H1 (cell line): ENCODE measurements at regions not wholly inside any gene's neighbourhood (a gene's known extent, or its start where the extent isn't known, plus 50 kb on each side); places are given as distances from the start of the nearest gene placed in this dataset.

Experiments used
- CTCF ChIA-PET: fragments of 300-600 bp; sonication (Branson Sonifier 250); formaldehyde crosslinking; loops from one replicate; lab custom pipeline; 2021; ENCODE audit not compliant: partially characterized antibody; lab: Charles Lee
- POLR2A ChIA-PET: fragments of 300-600 bp; sonication (Branson Sonifier 250); formaldehyde crosslinking; loops from one replicate; lab custom pipeline; 2021; ENCODE audit warnings: inconsistent platforms; ENCODE audit not compliant: partially characterized antibody; lab: Charles Lee
- DNase-seq, 2 experiments: peaks; one replicate each; pipeline versions ENCODE4 v3.0.0 to v3.0.0-alpha.2; 2010 to 2022; ENCODE audit warnings: low spot score in 2 of 2, low read depth in 1 of 2, mixed read lengths in 1 of 2
- FAIRE-seq: peaks from 2 replicates; lab custom pipeline; 2011; peaks lifted over from hg19 to GRCh38; lab: Jason Lieb, UNC
- H2AFZ ChIP-seq: 2 replicates; pipeline ENCODE4 v1.8.1; 2012; ENCODE audit warnings: low read length, inconsistent platforms
- H2AK5ac ChIP-seq: 2 replicates; pipeline ENCODE4 v1.6.1; 2013; ENCODE audit warnings: low read depth, low read length
- H2BK120ac ChIP-seq: replicated peaks from 2 replicates; pipeline ENCODE3; 2013; ENCODE audit warnings: low read depth, low read length, inconsistent platforms
- H2BK12ac ChIP-seq: 2 replicates; pipeline ENCODE4 v1.6.1; 2013; ENCODE audit warnings: low read depth, low read length
- H2BK15ac ChIP-seq: 2 replicates; pipeline ENCODE4 v1.6.1; 2013; ENCODE audit warnings: low read length
- H2BK20ac ChIP-seq: 2 replicates; pipeline ENCODE4 v1.6.1; 2013; ENCODE audit warnings: low read length
- H2BK5ac ChIP-seq: 2 replicates; pipeline ENCODE4 v1.6.1; 2013; ENCODE audit warnings: low read depth, low read length
- H3K14ac ChIP-seq: 2 replicates; pipeline ENCODE4 v1.6.1; 2013; ENCODE audit warnings: inconsistent platforms; ENCODE audit not compliant: insufficient read length
- H3K18ac ChIP-seq: 2 replicates; pipeline ENCODE4 v1.6.1; 2013; ENCODE audit warnings: low read length; ENCODE audit errors: extremely low read depth
- H3K23ac ChIP-seq: 2 replicates; pipeline ENCODE4 v1.6.1; 2013; ENCODE audit warnings: inconsistent platforms; ENCODE audit not compliant: insufficient read length
- H3K23me2 ChIP-seq: 2 replicates; pipeline ENCODE4 v1.6.1; 2013; ENCODE audit warnings: low read depth, low read length
- H3K27ac ChIP-seq: 2 replicates; pipeline ENCODE4 v1.6.1; 2011; ENCODE audit warnings: low read depth, low read length, inconsistent platforms
- H3K27me3 ChIP-seq, 4 experiments: replicated peaks in 1 of 4; 1 replicate in 1 of 4; 2 replicates in 3 of 4; pipeline versions ENCODE4 v1.6.1 to v1.8.1; 2011 to 2013; ENCODE audit warnings: low read length in 3 of 4, mild to moderate bottlenecking in 3 of 4, inconsistent platforms in 2 of 4, mixed read lengths in 2 of 4, moderate library complexity in 1 of 4; ENCODE audit not compliant: control insufficient read depth in 3 of 4, insufficient read depth in 3 of 4; ENCODE audit errors: extremely low read depth in 1 of 4
- H3K36me3 ChIP-seq, 4 experiments: 2 replicates each; pipeline versions ENCODE4 v1.6.1 to v1.8.1; 2011 to 2013; ENCODE audit warnings: mild to moderate bottlenecking in 4 of 4, low read length in 3 of 4, moderate library complexity in 2 of 4, control low read depth in 1 of 4, inconsistent platforms in 1 of 4; ENCODE audit not compliant: insufficient read depth in 4 of 4, control insufficient read depth in 2 of 4
- H3K4ac ChIP-seq: replicated peaks from 2 replicates; pipeline ENCODE3; 2013; ENCODE audit warnings: low read length, low read depth, mixed read lengths, inconsistent platforms; ENCODE audit not compliant: insufficient read length
- H3K4me1 ChIP-seq, 4 experiments: replicated peaks in 1 of 4; 1 replicate in 1 of 4; 2 replicates in 3 of 4; pipeline versions ENCODE4 v1.6.1 to v1.8.1; 2011 to 2013; ENCODE audit warnings: low read length in 3 of 4, inconsistent platforms in 2 of 4, mixed read lengths in 1 of 4; ENCODE audit not compliant: insufficient read depth in 4 of 4, control insufficient read depth in 3 of 4
- H3K4me2 ChIP-seq, 2 experiments: 2 replicates each; pipeline versions ENCODE4 v1.6.1 to v1.8.1; 2011 to 2013; ENCODE audit warnings: low read depth in 2 of 2, low read length in 2 of 2, control low read depth in 1 of 2, inconsistent platforms in 1 of 2, mild to moderate bottlenecking in 1 of 2; ENCODE audit not compliant: insufficient read depth in 1 of 2
- H3K4me3 ChIP-seq, 4 experiments: fragments of 200-600, 300-600 bp in 1 of 4; sonication (generic), shearing (Covaris generic), sonication (Bioruptor Twin) in 1 of 4; 2 replicates each; pipeline versions ENCODE4 v1.5.1 to v1.8.1; 2011 to 2016; ENCODE audit warnings: low read length in 4 of 4, low read depth in 3 of 4, control low read depth in 2 of 4, inconsistent platforms in 2 of 4, mild to moderate bottlenecking in 2 of 4, mixed read lengths in 1 of 4, moderate library complexity in 1 of 4; ENCODE audit not compliant: insufficient read depth in 2 of 4; ENCODE audit errors: extremely low read depth in 1 of 4
- H3K56ac ChIP-seq: replicated peaks from 2 replicates; pipeline ENCODE3; 2013; ENCODE audit warnings: low read depth, mild to moderate bottlenecking, mixed read lengths, low read length, inconsistent platforms; ENCODE audit not compliant: insufficient read length
- H3K79me1 ChIP-seq: 2 replicates; pipeline ENCODE4 v1.6.1; 2013; ENCODE audit warnings: low read depth, low read length, control low read depth
- H3K79me2 ChIP-seq, 2 experiments: 2 replicates each; pipeline versions ENCODE4 v1.6.1 to v1.8.1; 2012 to 2013; ENCODE audit warnings: low read length in 2 of 2, mild to moderate bottlenecking in 2 of 2, inconsistent platforms in 1 of 2; ENCODE audit not compliant: insufficient read depth in 2 of 2, control insufficient read depth in 1 of 2
- H3K9ac ChIP-seq, 4 experiments: replicated peaks in 1 of 4; 1 replicate in 1 of 4; 2 replicates in 3 of 4; pipeline versions ENCODE4 v1.6.1 to v1.8.1; 2011 to 2013; ENCODE audit warnings: low read depth in 3 of 4, low read length in 3 of 4, control low read depth in 2 of 4, mild to moderate bottlenecking in 2 of 4, moderate library complexity in 2 of 4, inconsistent platforms in 1 of 4; ENCODE audit errors: extremely low read depth in 1 of 4
- H3K9me3 ChIP-seq, 2 experiments: 2 replicates each; pipeline versions ENCODE4 v1.6.1 to v1.8.1; 2012 to 2013; ENCODE audit warnings: mild to moderate bottlenecking in 2 of 2, moderate library complexity in 2 of 2, control low read depth in 1 of 2, inconsistent platforms in 1 of 2, low read depth in 1 of 2, low read length in 1 of 2, mixed read lengths in 1 of 2; ENCODE audit not compliant: insufficient read depth in 2 of 2
- H4K20me1 ChIP-seq, 2 experiments: replicated peaks in 1 of 2; 2 replicates each; pipeline versions ENCODE3 to v1.8.1; 2011 to 2013; ENCODE audit warnings: inconsistent platforms in 2 of 2, low read length in 2 of 2, mild to moderate bottlenecking in 1 of 2; ENCODE audit not compliant: insufficient read depth in 2 of 2, control insufficient read depth in 1 of 2
- H4K5ac ChIP-seq: 2 replicates; pipeline ENCODE4 v1.6.1; 2013; ENCODE audit warnings: low read length, low read depth, mixed read lengths, inconsistent platforms; ENCODE audit not compliant: insufficient read length
- H4K8ac ChIP-seq: 2 replicates; pipeline ENCODE4 v1.8.0; 2013; ENCODE audit warnings: mild to moderate bottlenecking, moderate library complexity, low read length, inconsistent platforms; ENCODE audit not compliant: insufficient read depth; ENCODE audit errors: extremely low read depth
- H4K91ac ChIP-seq: replicated peaks from 2 replicates; pipeline ENCODE3; 2013; ENCODE audit warnings: low read length, mixed read lengths, inconsistent platforms; ENCODE audit not compliant: insufficient read length
- ATF3 ChIP-seq: IDR thresholded peaks from 2 replicates; pipeline ENCODE4 v1.6.1; 2011; ENCODE audit warnings: low read depth, mild to moderate bottlenecking, low read length; ENCODE audit not compliant: insufficient read depth
- BCL11A ChIP-seq, 2 experiments: IDR thresholded peaks; one replicate each; pipeline ENCODE4 v1.6.1; 2011; ENCODE audit warnings: low read depth in 2 of 2, low read length in 2 of 2, mild to moderate bottlenecking in 2 of 2
- CBX8 ChIP-seq: fragments of 300-800, 300-1000 bp; sonication (generic); IDR thresholded peaks from 2 replicates; pipeline ENCODE4 v1.7.1; 2016; ENCODE audit warnings: low read depth, low read length, borderline replicate concordance
- CEBPB ChIP-seq: IDR thresholded peaks from 2 replicates; pipeline ENCODE4 v1.6.1; 2012; ENCODE audit warnings: low read depth, low read length
- CREB1 ChIP-seq: IDR thresholded peaks from 2 replicates; pipeline ENCODE4 v1.6.1; 2012; ENCODE audit warnings: inconsistent platforms
- EGR1 ChIP-seq: IDR thresholded peaks from 2 replicates; pipeline ENCODE4 v1.6.1; 2011; ENCODE audit warnings: low read depth, low read length, borderline replicate concordance
- GABPA ChIP-seq: IDR thresholded peaks from 2 replicates; pipeline ENCODE4 v1.6.1; 2011; ENCODE audit warnings: mild to moderate bottlenecking, low read length, moderate library complexity, borderline replicate concordance; ENCODE audit not compliant: insufficient read depth
- KDM1A ChIP-seq: fragments of 200-600, 300-600 bp; sonication (generic); IDR thresholded peaks from 2 replicates; pipeline ENCODE4 v1.7.1; 2016; ENCODE audit warnings: mild to moderate bottlenecking, low read length, borderline replicate concordance
- KDM4A ChIP-seq: IDR thresholded peaks from one replicate; pipeline ENCODE4 v1.7.1; 2012; ENCODE audit warnings: low read depth, mild to moderate bottlenecking, moderate library complexity, low read length, inconsistent platforms; ENCODE audit not compliant: severe bottlenecking
- POLR2A ChIP-seq, 2 experiments: IDR thresholded peaks; 1 replicate in 1 of 2; 2 replicates in 1 of 2; pipeline ENCODE4 v1.6.1; 2011; ENCODE audit warnings: low read depth in 2 of 2, low read length in 2 of 2, mild to moderate bottlenecking in 2 of 2; ENCODE audit errors: control extremely low read depth in 1 of 2
- SIN3A ChIP-seq, 2 experiments: IDR thresholded peaks in 1 of 2; conservative IDR thresholded peaks in 1 of 2; 2 replicates each; pipeline ENCODE4 v1.6.1; 2011 to 2012; ENCODE audit warnings: low read length in 2 of 2, improper control_type of control experiment in 1 of 2, low read depth in 1 of 2, mild to moderate bottlenecking in 1 of 2
- SIRT6 ChIP-seq: IDR thresholded peaks from one replicate; pipeline ENCODE4 v1.7.1; 2012; ENCODE audit warnings: low read length, inconsistent platforms
- TCF12 ChIP-seq: IDR thresholded peaks from 2 replicates; pipeline ENCODE4 v1.6.1; 2011; ENCODE audit warnings: low read depth, mild to moderate bottlenecking, low read length
- USF2 ChIP-seq: IDR thresholded peaks from 2 replicates; pipeline ENCODE4 v1.6.1; 2011; ENCODE audit warnings: low read length, improper control_type of control experiment
- WGBS, 2 experiments: shearing (Covaris generic) in 1 of 2; methylation state at CpG; one replicate each; pipeline versions ENCODE4 v1.1.6 to v1.1.7; 2013 to 2015; ENCODE audit warnings: low lambda C conversion rate in 2 of 2, mixed read lengths in 2 of 2, inconsistent platforms in 1 of 2, low coverage in 1 of 2, missing lambda C conversion rate in 1 of 2; ENCODE audit not compliant: insufficient replicate concordance in 2 of 2, insufficient coverage in 1 of 2, insufficient read length in 1 of 2; ENCODE audit errors: extremely low coverage in 1 of 2, missing lambda C conversion rate in 1 of 2; 5-methylcytosine and 5-hydroxymethylcytosine counted together

DNA sequence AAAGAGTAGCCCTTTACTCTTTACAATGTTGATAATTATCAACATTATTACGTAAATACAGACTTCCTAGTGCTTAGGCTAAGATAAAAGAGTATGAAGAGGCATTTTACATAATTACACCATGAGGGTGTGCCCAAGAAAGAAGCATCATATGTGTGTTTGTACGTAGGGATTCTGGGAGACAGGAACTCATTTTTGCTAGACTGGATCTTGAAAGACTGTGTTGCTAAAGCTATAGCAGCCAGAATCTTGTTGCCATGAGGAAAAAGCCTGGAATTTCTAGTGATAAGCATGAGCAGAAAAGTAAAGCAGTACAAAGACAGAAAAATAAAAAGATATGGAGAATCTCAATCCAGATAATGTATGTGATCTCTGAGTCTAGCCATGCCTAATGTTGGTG is 72.1 kb downstream of the JRKL start:
- H2AK5ac ChIP-seq, result no peak overlapping the region
- no peak overlapping the region for H2BK15ac ChIP-seq
- H3K4ac ChIP-seq, result no peak overlapping the region
- H2BK5ac ChIP-seq, result no peak overlapping the region
- no peak overlapping the region for H3K56ac ChIP-seq
- ChIA-PET POLR2A (no interaction called here), CTCF (interaction anchor here (0.9 to 3.5 kb wide), 7 partner anchors 11 to 682 kb away, joined by 4 to 35 read pairs (median 6); no protein-coding TSS in a partner anchor)
- H3K9me3 ChIP-seq, result no peaks in the 10 kb centered on the region
- H3K23ac ChIP-seq, result no peak overlapping the region
- no peaks in the 10 kb centered on the region for H3K23me2 ChIP-seq
- H3K9ac ChIP-seq, result no peak overlapping the region
- FAIRE-seq, result no peak
- no peaks in the 10 kb centered on the region for H4K20me1 ChIP-seq
- H4K5ac ChIP-seq, result no peak overlapping the region
- no peaks in the 10 kb centered on the region for H3K79me2 ChIP-seq
- peaks cover 0 to 3% (median 0%) of the 10 kb centered on the region in 4 experiments; a peak in 1 of 7 replicates for H3K4me1 ChIP-seq
- no peak overlapping the region for H2BK120ac ChIP-seq
- no peaks in the 10 kb centered on the region for H3K36me3 ChIP-seq
- H3K4me2 ChIP-seq, result no peak overlapping the region
- no peak overlapping the region for H4K8ac ChIP-seq
- no peak overlapping the region for H3K4me3 ChIP-seq
- no peak overlapping the region for H3K27ac ChIP-seq
- H2BK20ac ChIP-seq, result no peak overlapping the region
- DNase-seq, result no peak
- H3K79me1 ChIP-seq, result no peaks in the 10 kb centered on the region
- no peak overlapping the region for H2BK12ac ChIP-seq
- H3K27me3 ChIP-seq, result peaks cover 0 to 2% (median 0%) of the 10 kb centered on the region in 4 experiments; a peak in 1 of 7 replicates
- WGBS, 2 experiments, result 85% methylated on average over 2 of the region's 2 CpGs; no CpG with 5 or more reads in 1 of the 2 experiments
- H2AFZ ChIP-seq, result no peak overlapping the region
- no peak overlapping the region for H4K91ac ChIP-seq
- no peak overlapping the region for H3K18ac ChIP-seq
- H3K14ac ChIP-seq, result no peak overlapping the region
- no peak for TF ChIP-seq SIRT6
- TF ChIP-seq KDM1A, result no peak
- no peak for TF ChIP-seq POLR2A (IDR thresholded peaks at IDR 0.05; ENCODE audit: control extremely low read depth in 1 of 2, low read depth in 2 of 2, low read length in 2 of 2)
- no peak for TF ChIP-seq SIN3A (conservative IDR thresholded peaks at IDR 0.05 in 1 of 2, IDR thresholded peaks at IDR 0.05 in 1 of 2; ENCODE audit: low read depth in 1 of 2, low read length in 2 of 2)
- no peak for TF ChIP-seq ATF3
- TF ChIP-seq CEBPB, result no peak
- TF ChIP-seq CREB1, result no peak
- TF ChIP-seq USF2, result no peak
- no peak for TF ChIP-seq CBX8
- no peak for TF ChIP-seq TCF12
- TF ChIP-seq EGR1, result no peak
- TF ChIP-seq GABPA, result no peak
- no peak for TF ChIP-seq KDM4A
- TF ChIP-seq BCL11A (IDR thresholded peaks at IDR 0.05; ENCODE audit: low read depth in 2 of 2, low read length in 2 of 2), result no peak
